HG02610 (cell line): ENCODE measurements at regions not wholly inside any gene's neighbourhood (a gene's known extent, or its start where the extent isn't known, plus 50 kb on each side); places are given as distances from the start of the nearest gene placed in this dataset.

Experiments used
- ATAC-seq: cut with Tn5 transposase; IDR thresholded peaks from one replicate; pipeline ENCODE4 v1.9.1; 2021; ENCODE audit warnings: mild to moderate bottlenecking, moderate library complexity; ENCODE audit not compliant: unreplicated experiment

DNA sequence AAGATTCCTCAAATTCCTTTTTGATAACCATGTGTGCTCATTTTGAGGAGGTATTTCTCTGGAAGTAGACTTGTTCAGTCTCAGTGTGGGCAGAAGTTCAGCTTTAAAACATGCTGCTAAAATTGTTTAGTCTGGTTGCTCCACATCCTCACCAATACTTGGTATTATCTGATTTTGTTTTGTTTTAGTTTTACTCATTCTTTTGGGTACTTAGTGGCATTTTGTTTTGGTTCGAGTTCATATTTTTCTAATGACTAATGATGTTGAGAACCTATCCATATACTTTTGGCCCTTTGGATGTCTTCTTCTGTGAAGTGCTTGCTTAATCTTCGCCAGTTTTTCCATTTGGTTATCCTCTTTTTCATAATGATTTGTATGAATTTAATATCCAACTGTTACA, 694.2 kb upstream of the FZD8 start:
- ATAC-seq = no peak

GRCh38 chr10:36333446-36333845, 691.4 kb upstream of the FZD8 start:
- no peak for ATAC-seq

- ATAC-seq = no peak
These were observed 690.8 kb upstream of the FZD8 start for GRCh38 chr10:36332926-36333325.

- no peak for ATAC-seq
These were observed 689.0 kb upstream of the FZD8 start for GRCh38 chr10:36331121-36331520.

- ATAC-seq = no peak
These were observed 683.7 kb upstream of the FZD8 start for GRCh38 chr10:36325815-36326214.

DNA sequence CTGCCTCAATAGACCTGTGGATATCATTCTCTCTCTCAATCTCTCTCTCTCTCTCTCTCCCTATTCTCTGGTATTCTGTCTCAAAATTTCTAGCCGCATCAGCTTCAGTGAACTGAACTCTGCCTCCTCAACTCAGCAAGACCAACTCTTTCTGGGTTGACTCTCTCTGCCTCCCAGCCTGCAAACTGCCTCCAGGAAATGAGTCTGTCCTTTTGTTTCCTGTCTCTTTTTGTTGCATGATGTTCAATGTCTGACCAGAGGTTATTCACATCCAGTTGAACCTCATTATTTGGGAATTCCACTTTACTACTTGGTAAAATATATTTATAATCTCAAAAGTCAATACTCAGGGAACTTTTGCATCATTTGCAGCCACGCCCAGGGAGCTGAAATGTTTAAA, 682.7 kb upstream of the FZD8 start:
- no peak for ATAC-seq

DNA sequence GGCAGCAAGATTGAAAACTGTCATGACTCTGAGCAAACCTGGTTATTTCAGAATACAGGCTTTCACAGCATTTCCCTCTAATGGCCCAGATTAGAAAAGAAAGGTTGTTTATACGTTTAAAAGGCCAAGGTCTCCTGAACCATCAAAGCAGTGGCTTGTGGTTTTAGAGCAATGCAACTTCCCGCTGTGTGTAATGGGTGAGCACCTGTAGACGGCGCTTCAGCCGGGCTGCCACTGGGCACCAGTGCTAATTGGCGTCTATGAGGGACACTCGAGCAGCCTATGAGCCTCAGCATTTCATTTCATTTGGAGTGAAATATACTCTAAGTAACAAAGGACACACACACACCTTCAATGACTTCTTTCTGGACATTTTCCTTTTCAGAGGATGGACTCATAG, 671.0 kb upstream of the FZD8 start:
- no peak for ATAC-seq

DNA sequence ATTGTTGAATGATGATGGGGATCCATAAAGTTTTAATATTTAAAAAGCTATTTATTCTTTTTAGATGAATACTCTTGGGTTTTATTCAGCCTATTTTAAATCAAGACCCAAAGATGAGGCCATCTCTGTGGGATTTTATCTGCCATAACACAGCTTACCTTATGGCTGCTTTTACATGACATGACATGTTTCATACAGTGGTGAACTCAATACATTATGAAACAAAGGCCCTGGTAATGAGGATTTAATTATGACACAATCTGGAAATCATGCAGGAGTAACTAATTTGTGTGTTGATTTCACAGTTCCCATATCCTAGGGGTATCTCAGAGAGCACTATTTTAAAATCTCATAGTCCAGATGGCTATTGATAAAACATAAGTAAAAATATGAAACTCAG, 661.8 kb upstream of the FZD8 start:
- no peak for ATAC-seq

DNA sequence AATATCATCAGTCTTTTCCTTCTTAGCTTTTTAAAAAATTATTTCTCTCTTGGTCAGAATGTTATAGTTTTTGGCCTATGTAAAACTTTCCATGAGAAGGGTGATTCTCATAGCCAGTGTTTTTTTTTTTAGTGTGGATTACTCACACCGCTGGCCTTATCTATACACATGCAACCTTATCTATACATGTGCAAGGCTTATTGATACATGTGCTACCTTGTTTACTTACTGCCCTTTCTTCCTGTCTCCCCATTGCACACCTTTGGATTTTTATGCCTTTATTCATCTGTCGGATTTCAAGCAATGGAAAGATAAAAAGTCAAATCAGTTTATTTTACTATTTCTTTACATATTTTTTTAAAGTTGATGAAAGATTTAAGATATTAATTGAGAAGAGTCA, 660.0 kb upstream of the FZD8 start:
- no peak for ATAC-seq

GRCh38 chr10:36301539-36301938, 659.4 kb upstream of the FZD8 start:
- no peak for ATAC-seq

DNA sequence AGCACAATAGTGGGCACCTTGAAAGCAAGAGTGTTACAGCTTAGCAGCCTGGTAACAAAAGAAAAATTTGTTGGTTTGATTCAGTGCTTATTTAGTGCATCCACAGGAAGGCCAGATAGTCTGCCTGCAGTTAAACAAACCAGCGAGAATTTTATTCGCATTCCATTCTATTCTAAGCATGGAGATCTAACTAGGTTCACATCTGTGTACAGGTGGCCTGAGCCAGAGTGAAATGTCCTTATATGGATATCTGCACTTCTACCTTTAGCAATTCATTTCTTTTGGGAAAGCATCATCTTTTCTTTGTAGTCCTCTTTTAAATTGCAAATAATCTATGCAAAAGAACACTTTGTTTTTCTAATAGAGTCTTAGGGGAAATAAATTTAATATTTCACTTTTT, 659.0 kb upstream of the FZD8 start:
- no peak for ATAC-seq

GRCh38 chr10:36283827-36284226, 641.7 kb upstream of the FZD8 start:
- no peak for ATAC-seq

GRCh38 chr10:36281831-36282331, 639.8 kb upstream of the FZD8 start:
- no peak for ATAC-seq

- ATAC-seq = no peak
These were observed 638.9 kb upstream of the FZD8 start for GRCh38 chr10:36280890-36281499.

DNA sequence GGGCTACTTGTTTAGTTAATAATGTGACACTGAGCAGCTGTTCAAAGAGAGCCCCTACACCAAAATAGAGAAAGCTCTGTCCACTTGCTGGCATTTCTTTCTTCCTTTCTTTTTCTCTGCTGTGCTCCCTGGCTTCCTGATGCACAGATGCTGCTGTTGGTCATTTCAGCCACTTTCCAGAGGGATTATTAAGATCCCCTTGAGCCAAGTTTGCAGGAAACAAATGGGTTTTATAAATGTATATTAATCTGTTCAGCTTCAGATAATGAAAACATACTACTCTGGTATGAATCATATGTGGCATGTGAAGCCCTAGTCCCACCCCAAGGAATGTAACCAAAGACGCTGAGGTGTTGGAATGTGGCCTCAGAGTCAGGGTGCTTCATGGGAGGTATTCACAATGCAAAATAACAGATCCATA, 638.2 kb upstream of the FZD8 start:
- ATAC-seq = no peak

DNA sequence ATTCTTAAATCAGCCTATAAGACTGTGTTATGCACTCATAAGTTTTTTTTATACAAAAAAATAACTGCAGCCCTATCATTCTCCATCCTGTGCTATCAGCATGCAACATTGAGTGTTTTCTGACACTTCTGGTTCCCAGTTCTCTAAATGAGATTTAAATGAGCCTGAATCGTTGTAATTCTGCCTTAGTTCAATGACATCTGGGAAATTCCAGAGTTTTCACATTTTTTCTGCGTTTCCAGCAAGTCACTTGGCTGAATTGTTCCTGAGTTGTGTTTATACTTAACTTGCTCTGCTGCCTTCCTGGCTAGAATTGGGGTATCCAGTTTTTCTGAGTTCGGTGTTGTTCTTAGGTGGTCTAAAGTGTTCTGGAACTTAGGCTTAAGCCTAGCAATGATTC, 636.1 kb upstream of the FZD8 start:
- no peak for ATAC-seq

GRCh38 chr10:36277459-36277858, 635.4 kb upstream of the FZD8 start:
- ATAC-seq = no peak

DNA sequence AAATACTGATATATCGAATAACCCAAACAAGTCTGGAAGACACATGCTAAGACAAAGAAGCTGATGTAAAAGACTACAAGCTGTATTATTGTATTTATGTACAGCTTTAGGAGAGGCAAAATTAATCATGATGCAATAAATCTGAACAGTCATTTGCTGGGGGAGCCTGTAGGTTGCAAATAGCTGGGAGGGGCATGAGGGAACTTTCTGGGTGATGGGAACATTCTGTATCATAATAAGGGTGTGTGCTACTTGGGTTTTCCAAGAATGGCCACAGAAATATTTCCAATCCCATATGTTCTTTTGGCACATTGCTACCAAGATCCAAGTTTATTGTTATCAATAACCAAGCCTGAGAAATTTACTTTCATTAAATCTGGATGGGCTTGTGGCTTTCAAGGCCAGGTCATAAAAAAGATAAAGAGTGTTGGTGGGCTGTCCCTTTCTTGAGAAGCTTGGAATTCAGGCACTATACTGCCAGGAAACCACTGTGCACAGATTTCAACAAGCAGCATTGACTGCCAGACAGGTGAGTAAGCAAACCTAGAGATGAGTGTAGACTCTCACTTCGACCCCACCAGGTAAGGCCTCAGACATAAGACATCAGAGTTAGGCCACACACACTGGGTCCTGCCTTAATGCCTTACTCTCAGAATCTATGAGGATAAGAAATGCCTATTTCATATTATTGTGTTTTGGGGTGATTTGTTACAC, 629.7 kb upstream of the FZD8 start:
- ATAC-seq = no peak

- ATAC-seq = no peak
These were observed 627.1 kb upstream of the FZD8 start for GRCh38 chr10:36269222-36269621.

DNA sequence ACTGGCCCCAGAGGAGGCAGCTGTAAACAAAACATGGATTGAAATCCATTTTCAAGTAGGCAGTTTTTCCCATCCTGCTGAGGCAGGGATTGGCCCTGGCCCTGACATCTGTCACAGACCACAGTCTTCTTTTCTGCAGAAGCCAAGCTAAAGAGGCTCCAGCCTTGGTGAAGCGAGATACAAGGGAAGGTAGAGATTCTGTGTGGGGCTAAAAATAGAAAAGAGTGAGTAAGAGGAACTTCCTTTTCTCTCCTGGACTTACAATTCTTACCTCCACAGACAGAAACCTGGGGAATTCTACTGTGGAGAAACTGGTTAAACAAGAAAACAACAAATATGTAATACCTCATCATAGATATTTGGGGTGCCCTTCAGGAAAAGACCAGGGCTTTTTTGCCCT, 624.8 kb upstream of the FZD8 start:
- ATAC-seq = no peak

DNA sequence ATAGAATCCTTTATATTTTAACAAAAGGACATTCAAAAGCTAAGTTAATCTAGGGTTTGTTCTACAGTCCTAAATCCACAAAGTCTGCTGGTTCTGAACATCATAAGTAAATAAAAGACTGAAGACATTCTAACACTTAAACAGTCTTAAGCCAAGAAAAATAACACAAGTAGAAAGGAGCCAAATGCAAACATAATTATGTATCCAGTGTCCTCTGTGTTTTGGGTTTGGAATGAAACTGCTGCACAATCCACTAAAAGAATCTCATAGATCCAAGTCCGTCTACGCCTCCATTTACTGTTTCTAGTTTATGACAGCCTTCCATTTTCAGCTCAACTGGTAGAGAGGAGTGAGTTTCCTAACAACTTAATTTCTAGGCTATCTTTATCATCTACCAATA, 623.6 kb upstream of the FZD8 start:
- no peak for ATAC-seq

DNA sequence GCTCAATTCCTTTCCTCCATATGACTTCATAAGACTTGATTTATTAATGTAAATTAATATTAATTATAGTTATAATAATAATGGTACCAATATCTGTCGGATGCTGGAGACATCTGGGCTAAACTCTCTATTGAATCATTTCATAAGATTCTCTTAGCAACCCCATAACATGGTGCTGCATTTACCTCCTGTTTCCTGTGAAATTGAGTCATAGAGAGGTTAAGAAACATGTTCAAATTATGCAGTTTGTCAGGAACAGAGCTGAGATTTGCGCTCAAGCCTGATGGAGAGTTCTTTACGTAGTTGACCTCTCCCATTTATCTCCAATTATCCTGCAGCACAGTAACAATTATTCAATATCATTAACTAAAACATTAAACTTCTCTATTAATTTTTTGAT, 621.8 kb upstream of the FZD8 start:
- ATAC-seq = no peak

DNA sequence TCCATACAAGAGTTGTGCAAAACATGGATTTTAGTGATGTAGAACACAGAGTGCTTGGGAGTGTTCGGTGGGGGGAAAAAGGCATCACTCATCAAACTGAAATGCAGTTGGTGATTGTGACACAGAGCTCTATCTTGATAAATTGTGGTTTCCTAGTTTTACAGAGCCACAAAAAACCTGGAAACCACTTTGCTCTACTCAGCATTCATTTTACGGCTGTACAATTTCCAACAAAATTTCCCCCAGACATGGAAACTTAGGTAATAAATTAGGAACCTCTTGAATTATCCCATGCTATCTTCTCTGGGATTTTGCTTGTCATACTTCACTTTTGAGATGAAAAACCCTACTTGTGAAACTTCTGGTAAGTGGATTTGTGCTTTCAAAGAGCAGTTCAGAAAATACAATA, 614.9 kb upstream of the FZD8 start:
- no peak for ATAC-seq
